HG03175 (cell line): ENCODE measurements at regions not wholly inside any gene's neighbourhood (a gene's known extent, or its start where the extent isn't known, plus 50 kb on each side); places are given as distances from the start of the nearest gene placed in this dataset.
"Not testable (repeated sequence)": the region's sequence is repeated elsewhere in the genome, so short reads cannot be mapped to it uniquely, and the experiment has no call there.

Experiments
- ATAC-seq: cut with Tn5 transposase; IDR thresholded peaks from one replicate; pipeline ENCODE4 v1.9.1; 2021; ENCODE audit warnings: mild to moderate bottlenecking, moderate library complexity; ENCODE audit not compliant: unreplicated experiment

GRCh38 chr3:87503900-87504498 lies 227.6 kb upstream of the POU1F1 start:
- peak; percentile 98 for ATAC-seq

- ATAC-seq = no peak
Observed at GRCh38 chr3:87501076-87501475, 224.7 kb upstream of the POU1F1 start.

- ATAC-seq = no peak
Observed at GRCh38 chr3:87498358-87499080, 222.1 kb upstream of the POU1F1 start.

- ATAC-seq = no peak
Observed at GRCh38 chr3:87495938-87496337, 219.6 kb upstream of the POU1F1 start.

GRCh38 chr3:87494264-87494663 lies 217.9 kb upstream of the POU1F1 start:
- ATAC-seq = no peak

- no peak for ATAC-seq
Observed at GRCh38 chr3:87491843-87492242, 215.5 kb upstream of the POU1F1 start.

GRCh38 chr3:87489892-87490291 lies 213.5 kb upstream of the POU1F1 start:
- no peak for ATAC-seq

- ATAC-seq = no peak
Observed at GRCh38 chr3:87488765-87489164, 212.4 kb upstream of the POU1F1 start.

GRCh38 chr3:87486635-87487034 lies 210.3 kb upstream of the POU1F1 start:
- ATAC-seq = not testable (repeated sequence)

- ATAC-seq = no peak
Observed at GRCh38 chr3:87486115-87486514, 209.7 kb upstream of the POU1F1 start.

GRCh38 chr3:87478716-87479115 lies 202.3 kb upstream of the POU1F1 start:
- ATAC-seq = no peak

GRCh38 chr3:87473944-87474343 lies 197.6 kb upstream of the POU1F1 start:
- no peak for ATAC-seq

- no peak for ATAC-seq
Observed at GRCh38 chr3:87468938-87469337, 192.6 kb upstream of the POU1F1 start.

GRCh38 chr3:87468235-87468634 lies 191.9 kb upstream of the POU1F1 start:
- ATAC-seq = no peak

- ATAC-seq = no peak
Observed at GRCh38 chr3:87462228-87462627, 185.8 kb upstream of the POU1F1 start.

- no peak for ATAC-seq
Observed at GRCh38 chr3:87461443-87461842, 185.1 kb upstream of the POU1F1 start.

- no peak for ATAC-seq
Observed at GRCh38 chr3:87461036-87461435, 184.7 kb upstream of the POU1F1 start.

- no peak for ATAC-seq
Observed at GRCh38 chr3:87448558-87448957, 172.2 kb upstream of the POU1F1 start.

GRCh38 chr3:87446849-87447387 lies 170.5 kb upstream of the POU1F1 start:
- no peak for ATAC-seq

GRCh38 chr3:87442470-87442869 lies 166.1 kb upstream of the POU1F1 start:
- no peak for ATAC-seq

GRCh38 chr3:87437765-87438164 lies 161.4 kb upstream of the POU1F1 start:
- ATAC-seq = no peak

- no peak for ATAC-seq
Observed at GRCh38 chr3:87436781-87437543, 160.6 kb upstream of the POU1F1 start.
